GM21619 (cell line): ENCODE measurements at regions not wholly inside any gene's neighbourhood (a gene's known extent, or its start where the extent isn't known, plus 50 kb on each side); places are given as distances from the start of the nearest gene placed in this dataset.

Experiments used
- ATAC-seq: cut with Tn5 transposase; IDR thresholded peaks from one replicate; pipeline ENCODE4 v1.9.1; 2021; ENCODE audit not compliant: unreplicated experiment

GRCh38 chr3:103308921-103309320 is 874.1 kb downstream of the ZPLD1 start:
- ATAC-seq, result no peak

GRCh38 chr3:103319912-103320311 is 885.1 kb downstream of the ZPLD1 start:
- ATAC-seq, result no peak

- ATAC-seq, result no peak
Observed at GRCh38 chr3:103337179-103337845, 902.5 kb downstream of the ZPLD1 start.

GRCh38 chr3:103341078-103341606 is 906.3 kb downstream of the ZPLD1 start:
- ATAC-seq, result no peak

GRCh38 chr3:103342205-103342731 is 907.5 kb downstream of the ZPLD1 start:
- ATAC-seq, result no peak

GRCh38 chr3:103349760-103350159 is 914.9 kb downstream of the ZPLD1 start:
- no peak for ATAC-seq

GRCh38 chr3:103365467-103365866 is 930.7 kb downstream of the ZPLD1 start:
- ATAC-seq, result no peak

- ATAC-seq, result no peak
Observed at GRCh38 chr3:103367481-103367880, 932.7 kb downstream of the ZPLD1 start.

GRCh38 chr3:103371411-103371810 is 936.6 kb downstream of the ZPLD1 start:
- no peak for ATAC-seq

GRCh38 chr3:103372031-103372430 is 937.2 kb downstream of the ZPLD1 start:
- ATAC-seq, result no peak

GRCh38 chr3:103380391-103380790 is 945.6 kb downstream of the ZPLD1 start:
- ATAC-seq, result no peak

GRCh38 chr3:103381296-103382079 is 946.7 kb downstream of the ZPLD1 start:
- no peak for ATAC-seq

GRCh38 chr3:103385961-103386656 is 951.3 kb downstream of the ZPLD1 start:
- no peak for ATAC-seq

- ATAC-seq, result no peak
Observed at GRCh38 chr3:103388214-103388613, 953.4 kb downstream of the ZPLD1 start.

- no peak for ATAC-seq
Observed at GRCh38 chr3:103389356-103389755, 954.5 kb downstream of the ZPLD1 start.

GRCh38 chr3:103393395-103394186 is 958.8 kb downstream of the ZPLD1 start:
- ATAC-seq, result no peak

GRCh38 chr3:103403191-103403590 is 968.4 kb downstream of the ZPLD1 start:
- ATAC-seq, result no peak

GRCh38 chr3:103406320-103406850 is 971.6 kb downstream of the ZPLD1 start:
- ATAC-seq, result no peak

- no peak for ATAC-seq
Observed at GRCh38 chr3:103410231-103410630, 975.4 kb downstream of the ZPLD1 start.

GRCh38 chr3:103421460-103421859 is 986.6 kb downstream of the ZPLD1 start:
- ATAC-seq, result no peak
